NCI-H128 (cell line): ENCODE measurements at regions not wholly inside any gene's neighbourhood (a gene's known extent, or its start where the extent isn't known, plus 50 kb on each side); places are given as distances from the start of the nearest gene placed in this dataset.

ENCODE experiments used
- DNase-seq: peaks from one replicate; lab custom pipeline; 2025; ENCODE audit not compliant: unreplicated experiment; lab: John Stamatoyannopoulos, UW

DNA sequence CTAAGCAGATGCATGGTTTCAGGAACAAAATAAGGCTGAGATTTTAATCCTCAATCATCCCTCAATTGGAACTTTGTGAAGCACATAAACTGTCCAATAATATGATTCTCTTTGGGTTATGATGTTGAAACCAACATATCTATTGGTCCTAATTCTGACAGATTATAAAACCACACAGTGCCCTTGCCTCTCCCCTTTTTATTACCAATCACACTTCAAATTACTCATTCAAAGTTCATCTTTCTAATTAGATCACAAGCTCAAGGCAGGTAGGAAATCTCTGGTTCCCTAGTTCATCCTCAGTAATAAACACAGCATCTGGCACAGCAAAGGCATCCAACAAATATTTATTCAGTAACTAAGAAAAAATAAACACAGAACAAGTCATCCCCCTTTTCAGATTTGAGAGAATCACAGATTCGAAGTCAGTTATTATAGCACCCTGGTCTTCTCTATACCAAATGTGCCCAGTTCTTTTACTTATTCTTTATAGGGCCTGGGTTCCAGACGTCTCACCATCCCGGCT, 611.6 kb downstream of the INSC start:
- DNase-seq = no peak

DNA sequence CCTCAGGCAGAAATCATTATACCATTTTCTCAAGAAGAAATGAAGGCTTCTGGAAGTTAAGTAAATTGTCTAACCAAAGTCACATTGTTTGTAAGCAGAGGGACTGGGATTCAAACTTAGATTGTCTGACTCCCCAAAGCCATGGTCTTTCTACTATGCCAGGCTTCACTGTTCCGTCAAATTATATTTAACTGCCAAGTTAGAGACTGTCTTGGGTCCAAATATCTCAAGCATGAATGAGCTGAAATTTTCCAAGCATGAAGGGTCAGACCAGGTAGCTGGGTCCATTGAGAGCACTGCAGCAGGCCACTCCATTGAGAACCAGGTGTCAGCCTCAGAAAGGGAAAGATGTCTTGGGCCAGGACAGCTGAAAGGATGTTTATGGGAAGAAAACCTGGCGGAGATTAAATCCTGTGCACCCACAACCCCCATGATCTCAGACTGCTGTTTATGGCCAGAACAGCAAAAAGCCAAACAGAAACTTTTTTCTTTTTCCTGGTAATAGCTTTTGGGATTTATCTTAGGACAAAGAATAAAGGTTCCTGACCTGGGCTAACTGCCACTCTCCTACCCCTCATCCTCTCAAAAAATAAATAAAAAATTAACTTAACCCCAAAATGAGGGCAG, 612.3 kb downstream of the INSC start:
- no peak for DNase-seq

DNA sequence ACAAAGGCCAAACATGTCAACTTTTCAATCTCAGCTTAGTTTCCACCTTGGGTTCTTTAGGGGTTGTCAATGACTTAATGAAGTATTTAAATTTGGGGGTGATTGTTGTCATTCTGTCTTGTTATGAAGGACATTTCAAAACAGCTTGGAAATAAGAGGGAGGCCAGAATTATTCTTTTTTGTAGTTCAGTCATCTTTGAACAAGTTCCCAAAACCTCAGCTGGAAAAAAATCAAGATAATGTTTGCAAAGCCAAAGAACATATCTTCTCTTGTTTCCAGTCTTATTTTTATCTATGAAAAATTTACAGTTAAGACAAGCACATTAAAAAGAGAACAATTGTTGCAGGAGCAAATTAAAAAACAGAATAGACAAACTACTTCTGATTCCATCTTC, 612.8 kb downstream of the INSC start:
- DNase-seq = no peak

DNA sequence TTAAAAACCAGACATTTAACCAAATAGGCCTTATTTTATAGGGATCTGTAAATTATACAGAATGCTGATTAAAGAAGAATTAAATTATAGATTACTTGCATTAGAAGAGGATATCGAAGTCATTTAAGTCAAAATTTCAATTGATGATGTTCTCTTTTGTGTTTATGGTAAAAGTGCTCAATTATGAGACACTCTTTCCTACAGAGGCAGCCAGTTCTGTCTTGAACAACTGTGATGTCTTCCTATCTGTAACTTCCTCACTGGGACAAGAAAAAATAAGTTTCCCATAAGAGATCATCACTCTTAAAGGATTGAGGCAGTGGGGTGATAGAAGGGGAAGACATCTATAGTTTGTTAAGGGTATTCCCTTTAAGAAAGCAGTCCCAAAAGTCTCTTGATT, 613.5 kb downstream of the INSC start:
- DNase-seq = no peak

DNA sequence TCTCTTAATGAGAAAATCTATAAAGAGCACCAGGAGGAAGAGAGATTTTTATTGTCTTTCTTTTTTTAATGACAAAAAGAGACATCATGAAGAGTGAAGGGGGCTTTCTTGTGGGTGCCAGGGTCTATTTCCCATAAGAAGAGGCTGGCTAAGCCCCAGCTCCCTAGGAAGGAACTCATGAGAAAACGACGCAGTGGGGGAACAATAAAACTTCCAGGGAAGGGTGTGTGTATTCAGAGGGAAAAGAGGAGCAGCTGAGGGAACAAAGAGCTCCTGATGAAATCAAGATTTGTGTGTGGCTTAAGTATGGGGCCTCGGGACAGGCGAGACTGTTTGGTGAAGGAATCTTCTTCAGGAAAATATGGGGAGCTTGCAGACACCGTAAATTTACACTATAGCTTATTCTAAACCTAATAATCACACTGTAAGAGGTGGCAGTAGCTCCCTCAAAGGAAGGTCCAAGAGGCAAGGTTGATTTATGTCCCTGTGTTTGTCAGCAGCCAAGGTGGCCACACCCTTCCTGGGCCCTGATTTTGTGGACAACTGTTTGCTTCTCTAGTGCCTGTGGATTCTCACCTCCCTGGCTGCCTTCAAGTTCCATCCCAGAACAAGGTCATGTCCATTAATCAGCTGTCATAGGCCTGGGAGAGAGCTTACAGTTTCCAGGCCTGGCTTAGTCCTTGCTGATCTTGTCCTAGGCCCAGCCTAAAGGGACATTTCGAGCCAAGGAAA, 615.7 kb downstream of the INSC start:
- DNase-seq = no peak

DNA sequence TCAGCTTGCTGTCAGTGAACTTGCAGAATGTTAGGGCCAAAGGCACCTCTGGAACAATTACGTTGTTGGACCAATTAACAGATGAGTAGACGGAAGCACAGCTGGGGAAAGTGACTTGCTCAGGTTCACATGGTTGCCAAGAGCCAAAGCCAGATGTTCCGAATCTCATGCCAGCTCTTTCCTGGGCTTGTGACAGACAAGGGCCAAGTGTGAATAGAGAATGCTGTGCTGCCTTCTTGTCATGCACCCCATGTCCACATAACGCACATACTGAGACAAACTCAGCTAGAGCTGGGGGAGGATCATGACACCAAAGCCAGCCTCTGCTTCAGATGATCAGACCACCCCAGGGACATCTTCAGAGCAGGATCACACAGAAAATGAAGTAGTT, 616.3 kb downstream of the INSC start:
- DNase-seq = no peak

DNA sequence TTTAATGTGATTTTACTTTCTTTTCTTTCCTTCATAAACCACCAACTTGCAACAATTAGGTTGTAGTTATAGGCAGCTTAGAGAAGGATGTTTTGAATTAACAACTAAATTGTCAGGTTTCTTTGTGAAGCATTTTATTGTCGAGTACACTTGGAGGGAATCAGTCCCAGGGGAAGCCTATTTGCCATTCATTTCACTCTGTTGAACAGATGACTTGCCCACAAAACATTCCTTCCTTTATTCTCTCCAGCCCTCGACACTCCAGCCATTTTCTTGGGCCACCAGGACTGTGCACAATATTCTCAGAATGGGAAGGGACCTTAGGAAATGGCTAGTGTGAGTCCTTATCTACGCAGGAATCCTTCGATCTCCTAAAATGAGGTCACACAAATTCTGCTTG, 620.6 kb downstream of the SOX6 start:
- DNase-seq = no peak

DNA sequence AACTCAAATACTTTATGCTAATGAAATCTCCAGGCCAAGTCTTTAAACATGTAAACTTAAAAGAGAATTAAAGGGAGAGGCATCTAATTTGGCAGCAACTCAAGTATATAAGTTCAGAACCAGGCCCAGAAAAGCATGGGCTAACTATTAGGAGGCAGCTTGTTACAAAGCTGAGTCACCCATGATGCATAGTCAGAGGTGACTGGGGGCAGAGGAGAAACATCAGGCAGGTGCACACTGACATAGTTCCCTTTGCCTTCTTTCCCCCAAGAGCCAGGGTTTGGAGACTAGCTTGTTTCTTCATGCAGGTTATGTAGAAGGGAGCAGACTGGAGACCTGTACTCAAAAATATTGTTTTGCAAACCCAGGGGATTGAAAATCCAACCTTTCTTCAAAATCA, 619.0 kb downstream of the SOX6 start:
- DNase-seq = no peak

DNA sequence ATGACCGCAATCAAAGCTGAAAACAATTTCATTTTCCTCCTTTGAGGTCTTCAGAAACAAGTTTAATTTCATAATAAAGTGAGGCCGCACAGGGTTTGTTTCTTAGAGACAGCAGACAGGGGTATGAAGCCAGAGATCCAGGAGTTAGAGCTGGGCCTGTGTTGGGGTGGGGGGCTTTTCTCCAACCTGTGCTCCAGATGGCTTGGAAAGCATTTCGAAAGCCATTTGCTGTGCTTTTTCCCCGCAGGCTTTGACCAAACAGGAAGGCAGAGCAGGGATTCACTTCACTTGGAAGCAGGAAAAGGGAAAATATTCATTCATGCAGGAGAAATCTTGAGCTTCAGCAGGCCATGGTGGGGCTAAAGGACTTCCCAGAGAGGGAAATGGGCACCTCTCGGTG, 617.4 kb downstream of the SOX6 start:
- DNase-seq = no peak

DNA sequence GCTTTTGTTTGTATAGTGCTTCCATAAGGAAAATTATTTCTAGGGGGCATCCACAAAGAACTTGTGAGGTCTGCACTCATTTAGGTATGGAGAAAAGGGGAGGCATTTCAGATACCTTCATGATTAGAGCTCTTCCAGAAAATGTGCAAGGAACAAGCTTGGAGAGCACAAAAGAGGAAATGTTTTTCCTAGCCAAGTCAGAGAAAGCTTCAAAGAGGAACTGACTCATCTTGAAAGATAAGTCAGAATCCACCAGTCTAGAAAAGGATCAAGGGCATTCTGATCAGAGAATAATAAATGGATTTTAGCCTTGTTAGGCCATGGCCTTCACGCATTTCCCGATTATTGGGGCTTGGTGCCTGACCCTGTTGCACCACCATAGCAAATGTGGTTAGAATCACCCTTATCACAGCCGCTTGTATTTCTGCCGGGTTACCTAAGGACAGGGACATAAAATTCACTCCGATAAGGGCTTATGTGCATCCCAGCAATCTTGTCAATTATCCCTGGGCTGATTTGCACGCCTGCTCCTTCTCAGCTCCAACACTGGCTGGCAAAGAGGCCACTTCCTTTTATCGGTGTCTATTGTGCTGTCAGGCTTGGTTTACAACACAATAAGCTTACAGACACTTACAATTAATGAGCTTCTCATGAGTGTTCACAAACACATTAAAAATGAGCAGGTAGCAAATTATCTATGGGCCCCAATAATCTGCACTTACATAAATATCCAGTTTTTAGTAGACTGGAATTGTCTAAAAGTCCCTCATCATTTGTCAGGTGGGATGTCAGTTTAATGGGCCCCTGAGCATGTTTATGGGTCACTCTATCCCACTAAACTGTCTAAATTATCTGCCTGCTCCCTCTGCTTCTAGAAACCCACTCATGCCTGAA, 613.5 kb downstream of the SOX6 start:
- DNase-seq = peak; percentile 24

DNA sequence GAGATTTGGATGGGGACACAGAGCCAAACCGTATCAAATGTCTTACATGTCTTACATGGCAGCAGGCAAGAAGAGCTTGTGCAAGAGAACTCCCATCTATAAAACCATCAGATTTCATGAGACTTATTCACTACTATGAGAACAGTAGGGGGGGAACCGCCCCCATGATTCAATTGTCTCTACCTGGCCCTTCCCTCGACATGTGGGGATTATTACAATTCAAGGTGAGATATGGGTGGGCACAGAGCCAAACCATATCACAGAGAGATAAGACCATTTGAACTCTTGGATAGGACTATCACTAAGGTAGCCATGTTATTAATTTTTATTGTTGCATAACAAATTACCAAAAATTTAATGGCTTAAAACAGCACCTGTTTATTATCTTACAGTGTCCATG, 611.7 kb downstream of the SOX6 start:
- DNase-seq = no peak

DNA sequence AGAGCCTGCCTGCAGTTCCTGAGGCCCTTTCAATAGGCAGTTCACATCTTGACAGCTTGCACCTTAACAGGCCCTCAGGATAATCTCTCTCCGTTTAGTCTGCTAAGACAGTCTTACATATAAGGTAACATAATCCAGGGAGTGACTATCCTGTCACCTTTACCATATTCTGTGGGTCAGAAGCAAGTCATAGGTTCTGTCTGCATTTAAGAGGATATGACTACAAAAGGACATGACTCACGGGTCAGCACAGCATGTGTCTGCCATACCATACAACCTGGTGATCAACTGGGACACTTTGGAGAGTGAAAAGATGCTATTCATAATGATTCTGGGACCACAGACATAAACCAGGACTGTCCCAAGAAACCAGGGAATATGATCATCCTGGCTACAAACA, 611.1 kb downstream of the SOX6 start:
- DNase-seq = no peak

DNA sequence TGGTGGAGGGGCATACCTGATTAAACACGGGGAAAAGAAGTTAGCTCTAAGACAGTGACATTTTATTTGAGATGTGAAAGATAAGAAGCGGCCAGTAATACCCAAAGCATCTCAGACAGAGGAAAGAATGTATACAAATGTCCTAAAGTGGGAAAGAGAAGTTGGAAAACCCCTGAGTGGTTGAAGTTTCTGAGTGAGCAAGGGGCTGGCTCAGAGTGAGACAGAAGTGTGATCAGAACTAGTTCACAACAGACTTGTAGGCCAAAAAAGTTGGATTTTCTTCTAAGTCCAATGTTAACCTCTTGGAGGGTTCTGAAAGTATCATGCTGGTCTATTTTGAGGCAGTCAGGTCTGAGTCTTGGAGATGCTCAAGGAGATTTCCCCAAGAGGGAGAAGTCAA, 608.7 kb downstream of the SOX6 start:
- DNase-seq = no peak

DNA sequence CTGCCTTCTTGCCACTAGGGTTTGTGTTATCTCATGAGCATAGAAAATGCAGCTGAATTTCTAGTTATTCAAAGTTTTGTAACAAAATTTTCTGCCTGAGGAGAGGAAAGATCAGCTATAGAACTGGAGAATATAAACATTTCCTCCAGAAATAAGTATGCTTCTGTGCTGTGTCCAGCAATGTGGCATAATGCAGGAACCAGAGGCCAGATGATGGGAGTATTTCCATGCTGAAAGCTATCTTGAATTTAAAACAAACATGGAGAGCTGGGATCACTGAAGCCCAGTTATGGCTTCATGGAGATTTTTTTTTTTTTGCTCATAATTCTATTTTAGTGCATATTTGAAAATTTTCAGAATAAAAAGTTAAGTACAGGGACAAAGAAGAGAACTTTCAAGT, 608.2 kb downstream of the SOX6 start:
- DNase-seq = no peak

DNA sequence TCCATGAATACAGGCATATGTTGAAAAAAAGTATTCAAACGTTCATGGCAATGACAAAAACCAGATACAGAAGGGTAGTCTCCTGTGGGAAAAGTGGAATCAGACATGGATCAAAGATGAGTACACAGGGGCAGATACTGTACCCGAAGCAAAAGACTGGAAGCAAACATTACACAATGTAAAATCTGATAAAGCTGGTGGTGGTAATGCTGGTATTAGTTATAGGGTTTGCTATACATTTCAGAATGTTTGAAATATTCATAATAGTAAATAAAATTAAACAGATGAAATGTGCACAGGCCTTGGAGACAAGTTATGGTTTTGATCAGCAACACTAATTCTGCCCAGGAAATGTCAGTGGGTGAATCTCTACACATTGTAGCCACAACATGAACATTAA, 607.6 kb downstream of the SOX6 start:
- no peak for DNase-seq

DNA sequence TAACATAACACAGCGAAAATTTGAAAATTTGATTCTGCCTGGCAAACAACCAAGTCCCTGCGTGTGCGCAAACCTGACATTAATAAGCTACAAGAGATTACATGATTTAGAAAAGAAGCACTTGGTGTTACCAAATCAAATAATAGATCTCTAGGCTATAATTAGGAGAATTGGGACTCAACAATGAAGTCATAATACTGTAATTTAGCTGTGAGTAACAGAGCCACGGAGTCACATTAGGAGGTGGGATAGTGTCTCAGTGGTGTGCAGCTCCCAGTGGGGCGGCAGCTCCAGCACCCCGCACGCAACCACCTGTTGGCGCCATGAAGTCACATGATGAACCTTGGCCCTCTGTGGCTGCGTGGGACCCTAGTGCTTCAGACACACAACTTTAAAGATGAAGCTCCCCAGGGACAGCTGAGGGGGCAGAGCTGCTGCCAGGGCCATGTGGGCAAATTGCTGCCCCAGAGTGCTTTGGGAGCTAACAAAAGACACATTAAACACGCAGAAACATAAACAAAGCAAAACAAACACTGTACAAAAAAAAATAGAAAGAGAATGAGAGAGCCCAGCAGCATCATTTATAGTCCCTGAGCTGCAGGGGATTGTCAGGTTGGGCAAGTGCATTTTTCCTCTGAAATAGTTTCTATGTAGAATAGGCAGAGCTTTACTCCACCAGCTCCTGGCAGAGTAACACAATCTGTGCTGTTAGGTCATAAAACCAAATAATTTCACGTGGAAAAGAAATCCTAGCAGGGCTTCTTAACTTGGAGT, 605.6 kb downstream of the SOX6 start:
- DNase-seq = peak; percentile 85

DNA sequence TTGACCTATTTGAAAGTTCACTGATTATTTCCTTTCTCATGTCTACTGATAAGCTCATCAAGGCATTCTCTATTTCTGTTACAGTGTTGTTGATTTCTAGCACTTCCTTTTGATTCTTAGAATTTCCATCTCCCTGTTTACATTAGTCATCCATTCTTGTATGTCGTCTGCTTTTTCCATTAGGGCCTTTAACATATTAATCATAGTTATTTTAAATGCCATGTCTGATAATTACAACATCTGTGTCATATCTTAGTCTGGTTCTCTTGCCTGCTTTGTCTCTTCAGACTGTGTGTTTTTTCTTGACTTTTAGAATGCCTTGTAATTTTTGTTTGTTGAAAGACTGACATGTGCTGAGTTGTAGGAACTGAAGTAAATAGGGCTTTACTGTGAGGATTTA, 602.1 kb downstream of the SOX6 start:
- no peak for DNase-seq

DNA sequence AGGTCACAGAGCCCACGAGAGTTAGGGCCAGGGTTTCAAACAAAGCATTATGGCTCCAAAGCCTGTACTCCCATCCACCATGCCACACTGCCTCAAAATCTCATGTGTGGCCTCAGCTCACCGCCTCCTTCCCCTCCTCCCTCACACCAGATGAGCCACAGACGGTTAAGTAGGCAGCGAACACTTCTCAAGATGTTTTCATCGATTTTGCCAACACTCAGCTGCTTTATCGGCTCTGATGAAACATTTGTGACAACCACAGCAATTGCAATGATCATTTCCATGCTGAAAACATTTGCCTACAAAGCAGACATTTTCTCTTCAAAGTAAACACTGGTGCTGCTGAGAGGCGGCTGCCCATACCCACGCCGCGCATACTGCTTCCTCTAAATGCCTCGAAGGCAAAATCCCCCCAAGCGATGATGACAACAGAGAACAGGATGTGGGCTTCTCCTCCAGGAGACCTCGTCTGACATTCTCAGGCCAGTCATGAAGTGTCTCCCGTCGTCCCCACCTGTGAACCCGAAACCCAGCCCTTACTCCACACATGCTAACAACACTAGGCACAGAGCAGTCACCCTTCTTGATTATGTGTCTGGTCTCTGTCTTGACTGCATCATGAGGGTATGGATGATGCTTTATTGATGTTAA, 599.2 kb downstream of the SOX6 start:
- no peak for DNase-seq

DNA sequence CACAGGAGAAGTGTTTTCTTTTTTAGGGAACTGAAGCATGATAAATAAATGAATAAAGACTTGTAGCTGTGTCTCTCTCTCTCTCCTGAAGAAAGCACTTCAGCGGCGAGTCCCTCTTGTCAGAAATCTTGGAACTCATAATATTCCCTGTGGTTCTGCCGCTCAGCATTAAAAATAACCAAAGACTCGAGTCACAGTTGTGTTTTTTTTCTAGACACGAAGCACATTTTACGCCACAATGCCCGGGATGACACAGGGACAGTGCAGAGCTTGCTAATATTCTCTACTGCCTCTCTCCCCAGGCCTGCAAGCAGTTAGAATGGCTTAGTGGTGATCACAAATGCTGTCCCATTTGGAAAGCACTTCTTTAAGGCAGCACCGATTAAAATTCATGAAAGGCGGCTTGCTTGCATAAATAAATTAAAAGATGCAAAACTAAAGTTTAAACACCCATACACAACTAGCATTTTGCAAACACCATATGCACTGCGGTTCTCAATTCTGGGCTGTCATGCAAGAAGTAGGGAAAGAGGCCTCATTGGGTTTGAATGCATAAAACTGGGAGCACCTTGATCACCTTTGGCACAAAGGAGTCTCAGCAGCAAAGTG, 597.4 kb downstream of the SOX6 start:
- no peak for DNase-seq

DNA sequence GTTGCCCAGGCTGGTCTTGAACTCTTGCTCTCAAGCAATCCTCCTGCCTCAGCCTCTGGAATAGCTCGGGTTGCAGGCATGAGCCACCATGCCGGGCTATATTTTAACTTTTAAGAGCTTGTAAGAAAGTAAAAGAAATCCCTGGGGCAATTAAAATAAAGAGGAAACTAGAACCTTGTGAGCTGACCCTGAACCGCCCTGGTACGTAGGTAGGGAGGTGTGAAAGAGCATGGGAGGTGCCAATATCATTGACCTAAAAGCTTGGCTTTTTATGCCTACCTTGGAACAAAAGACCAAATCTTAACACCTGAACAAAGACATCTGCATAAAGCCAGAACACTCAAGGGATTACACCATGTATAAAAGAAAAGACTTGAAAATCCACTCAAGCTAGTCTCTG, 595.1 kb downstream of the SOX6 start:
- no peak for DNase-seq
